CD4-positive, alpha-beta T cell treated with Interleukin-12 subunit alpha and Interleukin-12 subunit beta, for 1 hour (primary cell): ENCODE measurements at regions not wholly inside any gene's neighbourhood (a gene's known extent, or its start where the extent isn't known, plus 50 kb on each side); places are given as distances from the start of the nearest gene placed in this dataset.

Source experiments
- DNase-seq: peaks from one replicate; pipeline ENCODE4 v3.0.0-alpha.2; 2020

DNA sequence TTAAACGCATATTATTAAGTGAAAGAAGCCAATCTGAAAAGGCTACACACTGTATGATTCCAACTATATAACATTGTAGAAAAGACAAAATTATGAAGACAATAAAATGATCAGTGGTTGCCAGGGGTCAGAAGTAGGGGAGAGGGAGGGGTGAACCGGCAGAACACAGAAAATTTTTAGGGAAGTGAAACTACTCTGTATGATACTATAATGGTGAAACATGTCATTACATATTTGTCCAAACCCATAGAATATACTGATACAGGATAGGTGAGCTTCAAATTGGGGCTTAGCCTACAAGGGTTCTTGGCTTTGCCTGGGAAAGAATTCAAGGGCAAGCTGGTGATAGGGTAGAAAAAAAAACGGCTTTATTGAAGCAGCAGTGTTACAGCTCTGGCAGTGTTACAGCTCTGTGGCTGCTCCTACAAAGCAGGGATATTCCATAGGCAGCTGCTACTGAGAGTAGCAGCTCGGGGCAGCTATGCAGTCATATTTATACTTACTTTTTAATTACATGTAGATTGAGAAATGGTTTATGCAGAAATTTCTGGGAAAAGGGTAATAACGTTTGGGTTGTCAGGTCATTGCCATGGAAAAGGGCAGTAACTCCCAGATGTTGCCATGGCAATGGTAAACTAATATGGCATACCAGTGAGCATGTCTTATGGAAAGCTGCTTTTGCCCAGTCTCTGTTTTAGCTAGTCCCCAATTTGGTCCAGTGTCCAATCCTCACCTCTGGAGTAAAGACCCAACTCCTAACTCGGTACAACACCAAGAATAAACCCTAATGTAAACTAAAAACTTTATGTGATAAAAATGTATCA lies 125.1 kb upstream of the SLC25A36 start:
- no peak for DNase-seq

DNA sequence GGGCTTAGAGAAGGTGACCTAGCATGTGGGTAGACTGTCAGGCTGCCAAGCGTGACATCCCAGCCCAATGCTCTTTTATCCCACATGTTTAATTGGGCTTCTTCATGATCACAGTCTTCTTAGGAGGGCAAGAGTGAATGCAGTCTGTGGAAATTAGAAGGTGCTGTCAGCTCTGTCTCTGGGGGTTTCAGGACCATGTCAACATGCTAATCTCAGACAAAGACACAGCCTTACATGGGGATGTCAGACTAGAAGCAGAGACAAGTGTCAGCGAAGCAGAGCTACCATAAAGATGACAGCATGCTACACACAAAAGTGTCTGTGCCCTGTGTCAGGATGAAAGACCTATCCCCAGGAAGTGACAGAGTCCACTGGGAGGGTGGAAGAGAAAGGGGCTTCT lies 120.1 kb upstream of the SLC25A36 start:
- no peak for DNase-seq

DNA sequence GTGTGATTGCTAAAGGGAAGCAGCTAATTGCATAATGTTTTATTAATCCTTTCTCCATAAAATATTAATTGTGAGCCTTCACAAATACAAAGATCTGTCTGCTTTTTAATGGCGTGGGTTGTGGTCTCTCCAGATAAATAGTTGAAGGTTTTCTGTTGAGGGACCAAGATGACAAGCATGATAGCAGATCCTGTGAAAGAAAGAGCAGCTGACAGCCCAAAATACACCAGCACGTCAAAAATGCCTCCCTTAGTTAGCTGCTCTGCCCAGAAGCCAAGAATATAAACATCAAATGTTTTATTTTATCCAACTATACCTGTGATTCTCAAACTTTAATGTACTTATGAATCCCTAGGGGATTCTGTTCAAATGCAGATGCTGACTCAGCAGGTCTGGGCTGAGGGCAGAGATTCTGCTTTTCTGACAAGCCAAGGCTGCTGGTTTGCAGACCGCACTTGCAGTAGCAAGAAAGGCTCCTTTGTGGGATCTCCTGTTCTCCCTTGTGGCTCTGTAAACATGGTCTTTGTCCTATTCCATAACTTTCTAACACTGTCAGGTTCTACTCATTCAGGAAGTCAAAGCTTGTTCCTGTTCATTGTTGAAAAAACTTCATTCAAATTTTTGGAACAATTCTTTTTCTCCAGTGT lies 119.1 kb upstream of the SLC25A36 start:
- no peak for DNase-seq

DNA sequence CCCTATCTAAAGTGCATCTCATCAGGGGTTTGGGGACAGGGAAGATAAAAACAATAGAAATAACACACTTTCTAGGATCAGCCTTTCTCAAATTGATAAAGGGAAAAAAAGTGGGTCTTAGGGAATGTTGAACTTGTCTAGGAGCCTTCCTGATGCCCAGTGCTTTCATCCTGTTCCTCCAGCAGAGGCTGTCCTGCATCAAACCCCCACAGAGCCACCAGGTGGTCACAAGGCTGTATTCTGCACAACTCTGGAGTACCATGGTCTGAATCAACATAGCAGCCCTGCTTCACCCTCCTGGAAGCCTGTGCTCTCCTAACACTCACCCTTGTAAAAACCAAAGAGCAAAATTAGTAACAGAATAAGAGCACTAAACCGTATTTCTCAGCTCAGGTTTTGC lies 118.5 kb upstream of the SLC25A36 start:
- no peak for DNase-seq

- no peak for DNase-seq
Measured at GRCh38 chr3:140827894-140828293, 113.7 kb upstream of the SLC25A36 start.

- no peak for DNase-seq
Measured at GRCh38 chr3:140828585-140828984, 113.1 kb upstream of the SLC25A36 start.

- DNase-seq: no peak
Measured at GRCh38 chr3:140829796-140830195, 111.8 kb upstream of the SLC25A36 start.

DNA sequence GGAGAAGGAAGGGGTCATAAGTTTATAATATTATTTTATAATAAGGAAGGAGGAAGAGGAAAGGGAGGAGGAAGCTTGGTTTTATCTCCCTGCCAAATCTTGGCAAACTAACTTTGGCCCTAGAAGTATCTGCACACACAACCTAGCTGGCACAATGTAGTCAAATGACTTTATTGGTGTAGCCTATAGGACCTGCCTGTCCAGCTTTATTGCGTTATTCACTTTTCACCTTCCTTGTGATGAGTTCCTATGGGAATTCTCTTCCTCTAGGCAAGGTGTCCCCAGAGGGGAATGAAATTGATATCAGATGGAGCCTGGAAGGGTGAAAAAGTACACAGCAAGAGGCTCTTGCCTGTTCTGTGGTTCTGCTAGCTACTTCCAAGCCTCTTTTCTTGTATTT lies 111.2 kb upstream of the SLC25A36 start:
- no peak for DNase-seq

DNA sequence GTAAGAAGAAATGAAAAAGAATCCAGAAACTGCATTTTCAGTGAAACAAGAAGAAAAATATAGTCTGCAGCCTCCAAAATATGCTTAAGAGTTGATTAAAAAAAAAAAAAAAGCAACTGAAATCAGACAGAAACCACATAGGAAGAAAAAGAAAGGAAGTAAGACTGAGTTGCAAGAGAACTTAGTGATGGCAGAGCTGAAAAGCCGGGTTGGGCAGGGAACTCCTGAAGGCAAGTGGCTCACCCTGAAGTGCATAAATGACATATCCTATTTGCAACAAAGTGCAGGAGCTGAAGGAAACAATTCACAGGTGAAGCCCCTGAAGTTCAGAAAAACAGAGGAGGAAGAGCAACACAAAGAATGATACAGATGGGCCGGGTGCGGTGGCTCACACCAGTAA lies 108.8 kb upstream of the SLC25A36 start:
- no peak for DNase-seq

DNA sequence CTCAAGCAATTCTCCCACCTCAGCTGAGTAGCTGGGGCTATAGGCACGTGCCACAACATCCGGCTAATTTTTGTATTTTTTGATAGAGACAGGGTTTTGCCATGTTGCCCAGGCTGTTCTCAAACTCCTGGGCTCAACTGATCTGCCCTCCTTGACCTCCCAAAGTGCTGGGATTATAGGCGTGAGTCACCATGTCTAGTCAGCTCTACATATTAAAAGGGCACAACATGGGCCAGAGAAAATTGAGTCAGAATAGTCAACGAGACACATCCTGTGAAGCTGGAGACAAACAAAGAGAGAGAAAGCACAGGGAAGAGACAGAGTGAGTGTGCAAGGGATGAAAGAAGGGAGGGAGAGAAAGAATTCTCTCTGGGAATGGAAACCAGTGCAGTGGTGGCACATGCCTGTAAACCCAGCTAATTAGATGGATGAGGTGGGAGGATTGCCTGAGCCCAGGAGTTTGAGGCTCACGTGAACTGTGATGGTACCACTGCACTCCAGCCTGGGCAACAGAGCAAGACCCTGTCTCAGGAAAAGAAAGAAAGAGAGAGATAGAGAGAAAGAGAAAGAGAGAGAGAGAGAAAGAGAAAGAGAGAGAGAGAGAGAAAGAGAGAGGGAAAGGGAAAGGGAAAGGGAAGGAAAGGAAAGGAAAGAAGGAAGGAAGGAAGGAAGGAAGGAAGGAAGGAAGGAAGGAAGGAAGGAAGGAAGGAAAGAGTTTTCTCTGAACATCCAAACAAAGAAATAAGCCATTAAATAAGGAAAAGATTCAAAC lies 107.2 kb upstream of the SLC25A36 start:
- no peak for DNase-seq

DNA sequence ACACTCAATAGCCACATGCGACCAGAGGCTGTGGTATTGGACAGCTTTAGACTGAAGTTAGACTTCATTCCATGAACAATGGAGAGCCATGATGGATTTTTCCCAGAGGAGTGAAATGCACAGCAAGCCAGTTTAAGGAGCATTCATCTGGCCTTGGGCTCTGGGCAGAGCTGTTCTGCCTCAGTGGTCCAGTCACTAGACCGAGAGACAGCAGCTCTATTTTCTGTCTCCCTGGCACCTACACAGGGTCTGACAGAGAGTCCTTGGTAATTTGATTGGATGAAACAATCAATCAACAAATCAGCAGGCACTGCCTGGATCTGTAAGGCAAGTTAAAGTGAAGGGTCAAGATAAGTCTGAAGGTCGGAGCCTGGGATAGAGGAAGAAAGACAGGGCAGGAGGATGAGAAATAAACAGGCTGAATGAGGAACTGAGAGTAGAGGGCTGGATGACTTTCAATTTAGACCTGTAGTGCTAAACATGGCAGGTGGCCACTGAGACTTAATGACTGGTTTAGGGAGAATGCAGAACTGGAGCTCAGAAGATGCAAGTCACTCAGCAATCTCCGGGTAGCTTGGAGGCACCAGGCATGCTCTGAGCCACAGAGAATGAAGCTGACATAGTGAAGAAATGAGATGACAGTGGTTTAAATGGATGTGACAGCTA lies 98.5 kb upstream of the SLC25A36 start:
- DNase-seq: no peak

GRCh38 chr3:140843656-140844055 lies 98.0 kb upstream of the SLC25A36 start:
- DNase-seq: no peak

DNA sequence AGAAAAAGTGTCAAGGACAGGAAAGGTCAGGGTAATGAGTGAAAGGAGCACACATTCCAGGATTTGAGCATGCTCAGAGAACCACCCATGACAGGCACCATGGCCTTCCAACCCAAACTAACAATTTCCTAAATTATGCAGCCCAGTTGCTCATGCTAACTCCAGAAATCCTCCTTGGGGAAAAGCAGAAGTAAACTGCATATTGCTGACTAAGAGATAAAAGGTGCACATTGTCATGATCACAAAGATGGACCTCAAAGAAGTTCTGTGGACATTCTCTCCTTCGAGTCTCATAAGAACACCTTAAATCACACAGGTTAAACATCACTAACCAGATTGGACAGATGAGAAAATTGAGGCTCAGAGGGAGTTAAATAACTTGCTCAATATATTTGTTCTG lies 97.6 kb upstream of the SLC25A36 start:
- DNase-seq: no peak

DNA sequence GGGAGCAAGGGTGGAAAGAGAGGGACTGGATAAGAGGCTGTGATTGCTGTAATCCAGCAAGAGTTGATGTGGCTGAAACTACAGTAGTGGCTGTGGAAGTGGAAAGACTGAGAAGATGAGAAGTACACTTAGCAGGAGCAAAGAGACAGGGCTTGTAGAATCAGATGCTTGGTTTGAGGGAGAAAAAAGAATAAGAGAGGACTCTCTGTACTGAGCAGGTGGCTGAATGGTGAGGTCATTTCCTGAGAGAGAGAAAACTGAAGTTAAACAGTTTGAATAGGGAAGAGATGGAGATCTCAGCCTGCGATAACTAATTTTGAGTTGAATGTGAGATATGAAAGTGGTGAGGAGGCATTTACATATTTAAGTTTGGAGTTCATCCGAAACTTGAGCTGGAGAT lies 95.8 kb upstream of the SLC25A36 start:
- DNase-seq: no peak

DNA sequence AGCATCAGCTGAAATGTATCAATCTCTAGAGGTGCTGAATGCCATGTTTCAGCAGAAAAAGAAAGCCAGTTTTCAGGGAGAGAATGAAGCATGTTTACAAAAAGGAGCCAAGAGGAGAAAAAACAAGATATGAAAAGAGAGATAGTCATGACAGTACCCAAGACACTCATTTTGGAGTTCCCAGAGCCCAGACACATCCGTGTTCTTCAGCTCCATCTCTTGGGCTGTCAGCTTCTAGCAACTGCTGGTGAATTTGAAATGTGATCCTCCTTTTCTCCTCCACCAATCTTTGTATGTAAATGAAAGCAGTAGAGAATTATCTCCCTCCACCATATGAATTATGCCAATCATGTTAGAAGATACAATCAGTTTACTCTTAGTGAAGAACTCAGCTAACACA lies 93.0 kb upstream of the SLC25A36 start:
- DNase-seq: no peak

GRCh38 chr3:140850210-140850955 lies 91.3 kb upstream of the SLC25A36 start:
- DNase-seq: no peak

DNA sequence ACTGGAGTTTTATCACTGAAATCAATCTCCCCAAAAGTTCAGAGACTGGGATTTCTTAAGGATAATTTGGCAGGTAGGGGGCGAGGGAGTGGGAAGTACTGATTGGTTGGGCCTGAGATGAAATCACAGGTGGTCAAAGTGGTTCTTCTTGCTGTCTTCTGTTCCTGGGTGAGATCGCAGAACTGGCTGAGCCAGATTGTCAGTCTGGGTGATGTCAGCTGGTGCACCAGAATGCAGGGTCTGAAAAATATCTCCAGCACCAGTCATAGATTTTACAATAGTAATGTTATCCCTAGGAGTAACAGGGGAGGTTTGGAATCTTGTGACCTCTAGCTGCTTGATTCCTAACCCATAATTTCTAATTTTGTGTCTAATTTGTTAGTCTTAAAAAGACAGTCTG lies 86.7 kb upstream of the SLC25A36 start:
- DNase-seq: no peak

- no peak for DNase-seq
Measured at GRCh38 chr3:140856905-140857304, 84.7 kb upstream of the SLC25A36 start.

- no peak for DNase-seq
Measured at GRCh38 chr3:140857993-140858392, 83.6 kb upstream of the SLC25A36 start.

GRCh38 chr3:140859592-140860336 lies 81.9 kb upstream of the SLC25A36 start:
- DNase-seq: no peak

GRCh38 chr3:140863580-140864009 lies 78.0 kb upstream of the SLC25A36 start:
- DNase-seq: peak; percentile 33

DNA sequence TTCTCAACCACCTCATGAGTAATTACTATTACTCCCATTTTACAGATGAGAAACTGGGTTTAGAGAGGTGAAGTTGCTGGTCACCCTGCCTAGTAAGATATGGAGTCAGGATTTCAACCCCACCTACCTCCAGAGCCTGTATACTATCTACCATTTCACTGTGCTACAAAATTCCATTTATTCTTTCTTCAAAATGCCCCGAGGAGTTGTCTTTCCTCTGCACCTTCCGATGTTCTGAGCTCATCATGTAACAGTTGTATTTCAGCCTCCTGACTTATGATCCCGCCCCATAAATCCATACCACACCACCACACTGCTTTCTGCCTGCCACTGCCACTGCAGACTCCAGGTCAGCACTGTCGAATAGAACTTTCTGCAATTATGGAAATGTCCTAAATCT lies 71.3 kb upstream of the SLC25A36 start:
- DNase-seq: no peak
